Smooth muscle cell (in vitro differentiated cells): ENCODE measurements at regions not wholly inside any gene's neighbourhood (a gene's known extent, or its start where the extent isn't known, plus 50 kb on each side); places are given as distances from the start of the nearest gene placed in this dataset.

Source experiments
- DNase-seq: peaks from one replicate; lab custom pipeline; 2025; ENCODE audit not compliant: unreplicated experiment; lab: John Stamatoyannopoulos, UW
- H2AFZ ChIP-seq: fragments of 200-600 bp; sonication (generic); 2 replicates; pipeline ENCODE4 v1.6.0; 2016; ENCODE audit warnings: antibody characterized with exemption, low read depth, mild to moderate bottlenecking
- H3F3A ChIP-seq: fragments of 200-600 bp; sonication (generic); 2 replicates; pipeline ENCODE4 v1.6.0; 2017; ENCODE audit warnings: antibody characterized with exemption, low read depth
- H3K27ac ChIP-seq: fragments of 200-600 bp; sonication (generic); 2 replicates; pipeline ENCODE4 v1.5.1; 2016; ENCODE audit warnings: low read depth, mild to moderate bottlenecking
- H3K27me3 ChIP-seq: fragments of 200-600 bp; sonication (generic); 2 replicates; pipeline ENCODE4 v1.6.1; 2016; ENCODE audit warnings: low read depth, mild to moderate bottlenecking
- H3K36me3 ChIP-seq: fragments of 200-600 bp; sonication (generic); 2 replicates; pipeline ENCODE4 v1.5.1; 2016; ENCODE audit warnings: low read depth
- H3K4me1 ChIP-seq: fragments of 200-600 bp; sonication (generic); 2 replicates; pipeline ENCODE4 v1.5.1; 2016; ENCODE audit warnings: low read depth
- H3K4me2 ChIP-seq: fragments of 200-600 bp; sonication (generic); 2 replicates; pipeline ENCODE4 v1.6.0; 2016; ENCODE audit warnings: mild to moderate bottlenecking
- H3K4me3 ChIP-seq: fragments of 200-600 bp; sonication (generic); 2 replicates; pipeline ENCODE4 v1.5.1; 2016; ENCODE audit warnings: mild to moderate bottlenecking
- H3K79me2 ChIP-seq: fragments of 200-600 bp; sonication (generic); 2 replicates; pipeline ENCODE4 v1.6.0; 2016; ENCODE audit warnings: low read depth, mild to moderate bottlenecking
- H3K9ac ChIP-seq: fragments of 200-600 bp; sonication (generic); 2 replicates; pipeline ENCODE4 v1.6.0; 2016; ENCODE audit warnings: low read depth
- H3K9me3 ChIP-seq: fragments of 200-600 bp; sonication (generic); replicated peaks from 2 replicates; pipeline ENCODE4 v1.5.1; 2016; ENCODE audit warnings: low read depth
- H4K20me1 ChIP-seq: fragments of 200-600 bp; sonication (generic); 2 replicates; pipeline ENCODE4 v1.6.0; 2016; ENCODE audit warnings: low read depth
- CTCF ChIP-seq: fragments of 200-600 bp; sonication (generic); IDR thresholded peaks from 2 replicates; pipeline ENCODE4 v1.5.1; 2017; ENCODE audit warnings: borderline replicate concordance, mild to moderate bottlenecking, antibody characterized with exemption; ENCODE audit not compliant: insufficient read depth, poor library complexity, severe bottlenecking
- WGBS: methylation state at CpG from one replicate; pipeline ENCODE4 v1.1.7; 2016; ENCODE audit warnings: low lambda C conversion rate; 5-methylcytosine and 5-hydroxymethylcytosine counted together

DNA sequence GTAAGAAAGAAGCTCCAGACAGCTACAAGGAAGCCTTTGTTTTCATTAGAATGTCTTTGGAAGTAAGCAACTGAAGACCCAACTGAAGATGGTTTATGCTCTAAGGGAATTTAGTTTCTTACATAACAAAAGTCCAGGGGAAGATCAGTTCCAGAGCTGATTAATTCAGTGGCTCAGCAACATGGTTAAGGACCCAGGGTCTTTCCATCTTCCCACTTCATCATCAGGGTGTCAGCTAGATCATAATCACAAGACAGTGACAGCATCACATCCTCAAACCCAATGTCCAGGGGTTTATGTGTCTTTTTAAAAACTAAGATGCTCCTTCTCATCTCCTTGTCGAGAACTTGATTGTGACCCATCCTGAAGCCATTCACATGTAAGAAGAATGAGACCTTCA is 119.7 kb upstream of the PRDM1 start:
- H3K27ac ChIP-seq, result no peak overlapping the region
- H3K9me3 ChIP-seq, result no peaks in the 10 kb centered on the region
- no peak for DNase-seq
- no peak overlapping the region for H3K9ac ChIP-seq
- no peak overlapping the region for H3K4me3 ChIP-seq
- WGBS, result 100% methylated on average over 1 of the region's 1 CpG
- H3F3A ChIP-seq, result no peaks in the 10 kb centered on the region
- no peaks in the 10 kb centered on the region for H3K36me3 ChIP-seq
- H4K20me1 ChIP-seq, result no peaks in the 10 kb centered on the region
- no peaks in the 10 kb centered on the region for H3K27me3 ChIP-seq
- H3K79me2 ChIP-seq, result no peaks in the 10 kb centered on the region
- H3K4me2 ChIP-seq, result no peak overlapping the region
- no peak overlapping the region for H2AFZ ChIP-seq
- H3K4me1 ChIP-seq, result no peaks in the 10 kb centered on the region
- TF ChIP-seq CTCF, result no peak

DNA sequence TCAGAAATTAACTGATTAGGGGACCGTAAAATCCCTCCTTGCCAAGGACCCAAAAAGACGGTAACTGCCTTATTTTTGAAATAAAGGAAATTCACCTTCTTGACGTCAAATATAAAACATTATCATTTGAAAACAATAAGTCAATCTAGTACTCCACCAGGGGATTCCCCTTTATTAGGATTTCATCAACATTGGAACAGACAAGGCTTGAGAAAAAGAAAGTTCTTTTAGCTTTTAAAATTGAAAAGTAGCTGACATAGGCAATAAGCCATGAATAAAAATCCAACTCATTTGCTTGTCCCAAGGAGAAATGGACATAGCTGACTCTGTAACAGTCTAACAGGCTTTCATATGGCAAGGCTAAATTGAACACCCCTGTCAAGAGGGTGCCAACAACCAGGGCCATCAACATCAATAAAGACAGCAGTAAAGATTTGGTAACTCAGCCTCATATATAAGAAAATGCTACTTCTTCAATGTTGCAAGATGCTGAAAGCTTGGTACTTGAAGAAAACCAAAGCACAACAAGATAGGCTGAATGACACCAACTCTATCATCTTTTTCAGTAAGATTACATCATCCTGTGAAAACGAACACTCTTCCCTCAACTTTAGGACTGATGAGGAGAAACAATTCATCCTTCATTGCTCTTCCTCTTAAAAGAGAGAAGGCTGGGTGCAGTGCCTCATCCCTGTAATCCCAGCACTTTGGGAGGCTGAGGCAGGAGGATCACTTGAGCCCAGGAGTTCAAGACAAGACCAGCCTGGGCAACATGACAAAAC is 121.0 kb upstream of the PRDM1 start:
- TF ChIP-seq CTCF, result no peak
- H4K20me1 ChIP-seq, result no peaks in the 10 kb centered on the region
- no peak overlapping the region for H3K27ac ChIP-seq
- H3K4me2 ChIP-seq, result no peak overlapping the region
- no peak overlapping the region for H3K4me3 ChIP-seq
- H3K4me1 ChIP-seq, result no peaks in the 10 kb centered on the region
- H3F3A ChIP-seq, result no peaks in the 10 kb centered on the region
- no peaks in the 10 kb centered on the region for H3K9me3 ChIP-seq
- no peaks in the 10 kb centered on the region for H3K36me3 ChIP-seq
- H2AFZ ChIP-seq, result no peak overlapping the region
- no peaks in the 10 kb centered on the region for H3K79me2 ChIP-seq
- no peak for DNase-seq
- no peak overlapping the region for H3K9ac ChIP-seq
- H3K27me3 ChIP-seq, result no peaks in the 10 kb centered on the region
- 85% methylated on average over 4 of the region's 4 CpGs for WGBS

GRCh38 chr6:105954148-105954547 is 132.0 kb upstream of the PRDM1 start:
- H3K9me3 ChIP-seq, result no peaks in the 10 kb centered on the region
- no peak for TF ChIP-seq CTCF
- no peak overlapping the region for H3K9ac ChIP-seq
- no peaks in the 10 kb centered on the region for H3K79me2 ChIP-seq
- no peaks in the 10 kb centered on the region for H3K36me3 ChIP-seq
- no peak overlapping the region for H3K4me2 ChIP-seq
- WGBS, result 93% methylated on average over 4 of the region's 4 CpGs
- H2AFZ ChIP-seq, result no peak overlapping the region
- H4K20me1 ChIP-seq, result no peaks in the 10 kb centered on the region
- no peaks in the 10 kb centered on the region for H3F3A ChIP-seq
- no peak for DNase-seq
- no peak overlapping the region for H3K4me3 ChIP-seq
- no peaks in the 10 kb centered on the region for H3K4me1 ChIP-seq
- no peak overlapping the region for H3K27ac ChIP-seq
- H3K27me3 ChIP-seq, result no peaks in the 10 kb centered on the region
